Suprapubic skin (tissue), 3 donors: ENCODE measurements at regions not wholly inside any gene's neighbourhood (a gene's known extent, or its start where the extent isn't known, plus 50 kb on each side); places are given as distances from the start of the nearest gene placed in this dataset.

Source experiments
- EP300 ChIP-seq: sonication (generic); formaldehyde crosslinking; IDR thresholded peaks from one replicate; pipeline ENCODE4 v1.6.1; 2017; ENCODE audit warnings: antibody characterized with exemption
- POLR2A ChIP-seq, 2 donors: fragments of 450-650 bp; IDR thresholded peaks; one replicate each; pipeline ENCODE4 v1.6.1; 2017; ENCODE audit warnings: antibody characterized with exemption in 2 of 2, mild to moderate bottlenecking in 2 of 2, moderate library complexity in 2 of 2
- TF ChIP-seq, protein P1 (sequence below), 2 donors: fragments of 200-600 bp in 1 of 2; fragments of 450-650 bp in 1 of 2; sonication (generic) in 1 of 2; IDR thresholded peaks; one replicate each; pipeline ENCODE4 v1.5.1; 2016 to 2019; ENCODE audit warnings: antibody characterized with exemption in 2 of 2, mild to moderate bottlenecking in 1 of 2, moderate library complexity in 1 of 2

DNA sequence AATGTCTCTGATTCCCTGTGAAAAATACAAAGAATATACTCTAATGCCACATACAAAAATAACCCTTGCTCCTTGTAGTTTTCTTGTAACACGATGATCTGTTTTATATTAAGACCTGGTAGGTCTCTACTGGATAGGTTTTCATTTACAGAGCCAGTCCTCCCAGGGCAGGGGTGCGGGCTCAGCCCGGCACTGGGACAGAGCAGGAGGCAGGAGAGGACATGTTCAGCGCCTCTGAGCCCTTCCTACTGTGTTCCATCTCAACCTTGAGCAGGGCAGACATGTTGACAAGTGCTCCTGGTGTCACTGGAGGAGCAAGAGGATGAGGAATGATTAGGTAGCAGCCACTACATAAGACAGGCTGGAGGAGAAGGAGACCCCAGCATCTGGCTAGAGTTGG is 335.5 kb downstream of the INSIG2 start:
- TF ChIP-seq POLR2A (IDR thresholded peaks at IDR 0.05): no peak
- TF ChIP-seq, protein P1, sequence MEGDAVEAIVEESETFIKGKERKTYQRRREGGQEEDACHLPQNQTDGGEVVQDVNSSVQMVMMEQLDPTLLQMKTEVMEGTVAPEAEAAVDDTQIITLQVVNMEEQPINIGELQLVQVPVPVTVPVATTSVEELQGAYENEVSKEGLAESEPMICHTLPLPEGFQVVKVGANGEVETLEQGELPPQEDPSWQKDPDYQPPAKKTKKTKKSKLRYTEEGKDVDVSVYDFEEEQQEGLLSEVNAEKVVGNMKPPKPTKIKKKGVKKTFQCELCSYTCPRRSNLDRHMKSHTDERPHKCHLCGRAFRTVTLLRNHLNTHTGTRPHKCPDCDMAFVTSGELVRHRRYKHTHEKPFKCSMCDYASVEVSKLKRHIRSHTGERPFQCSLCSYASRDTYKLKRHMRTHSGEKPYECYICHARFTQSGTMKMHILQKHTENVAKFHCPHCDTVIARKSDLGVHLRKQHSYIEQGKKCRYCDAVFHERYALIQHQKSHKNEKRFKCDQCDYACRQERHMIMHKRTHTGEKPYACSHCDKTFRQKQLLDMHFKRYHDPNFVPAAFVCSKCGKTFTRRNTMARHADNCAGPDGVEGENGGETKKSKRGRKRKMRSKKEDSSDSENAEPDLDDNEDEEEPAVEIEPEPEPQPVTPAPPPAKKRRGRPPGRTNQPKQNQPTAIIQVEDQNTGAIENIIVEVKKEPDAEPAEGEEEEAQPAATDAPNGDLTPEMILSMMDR (IDR thresholded peaks at IDR 0.05): no peak
- TF ChIP-seq EP300: no peak
